PC-9 (cell line): ENCODE measurements at regions not wholly inside any gene's neighbourhood (a gene's known extent, or its start where the extent isn't known, plus 50 kb on each side); places are given as distances from the start of the nearest gene placed in this dataset.

ENCODE experiments used
- BruUV-seq: library from RNA; stranded (reverse); fragments of 400-500 nt; replicated peaks from 2 replicates; lab custom pipeline; 2021; lab: Mats Ljungman, UMichigan
- CTCF ChIA-PET: fragments of 300-600 bp; sonication (Branson Sonifier 250); formaldehyde crosslinking; loops from one replicate; lab custom pipeline; 2022; ENCODE audit warnings: antibody characterized with exemption; lab: Charles Lee
- POLR2A ChIA-PET: fragments of 300-600 bp; sonication (Branson Sonifier 250); formaldehyde crosslinking; loops from one replicate; lab custom pipeline; 2022; ENCODE audit warnings: antibody characterized with exemption; ENCODE audit not compliant: unreplicated experiment; lab: Charles Lee
- DNase-seq, 2 experiments: peaks; one replicate each; pipeline versions ENCODE4 v3.0.0 to v3.0.0-alpha.2; 2015 to 2022; ENCODE audit warnings: mixed read lengths in 1 of 2
- H2AFZ ChIP-seq: fragments of 200-600 bp; sonication (generic); 2 replicates; pipeline ENCODE4 v1.8.1; 2017; ENCODE audit warnings: antibody characterized with exemption
- H3F3A ChIP-seq: fragments of 200-600 bp; sonication (generic); 2 replicates; pipeline ENCODE4 v1.8.1; 2017; ENCODE audit warnings: antibody characterized with exemption, mild to moderate bottlenecking, low read depth; ENCODE audit not compliant: insufficient read depth
- H3K27ac ChIP-seq: fragments of 200-600 bp; sonication (generic); 2 replicates; pipeline ENCODE4 v1.6.1; 2016; ENCODE audit warnings: mixed run types
- H3K27me3 ChIP-seq: fragments of 200-600 bp; sonication (generic); 2 replicates; pipeline ENCODE4 v1.6.1; 2016; ENCODE audit warnings: low read depth, mixed run types; ENCODE audit not compliant: insufficient read depth
- H3K36me3 ChIP-seq: fragments of 200-600 bp; sonication (generic); 2 replicates; pipeline ENCODE4 v1.6.1; 2016; ENCODE audit warnings: low read depth, mixed run types
- H3K4me1 ChIP-seq: fragments of 200-600 bp; sonication (generic); replicated peaks from 2 replicates; pipeline ENCODE4 v1.6.1; 2016; ENCODE audit warnings: mixed run types; ENCODE audit not compliant: insufficient read depth
- H3K4me2 ChIP-seq: fragments of 200-600 bp; sonication (generic); 2 replicates; pipeline ENCODE4 v1.6.1; 2017; ENCODE audit warnings: mixed run types
- H3K4me3 ChIP-seq: fragments of 200-600 bp; sonication (generic); 2 replicates; pipeline ENCODE4 v1.6.1; 2016; ENCODE audit warnings: mixed run types
- H3K79me2 ChIP-seq: fragments of 200-600 bp; sonication (generic); 2 replicates; pipeline ENCODE4 v1.6.1; 2017; ENCODE audit warnings: low read depth, mixed run types
- H3K9me2 ChIP-seq: fragments of 200-600 bp; sonication (generic); 2 replicates; pipeline ENCODE4 v1.8.1; 2017; ENCODE audit warnings: mild to moderate bottlenecking; ENCODE audit not compliant: insufficient read depth
- H3K9me3 ChIP-seq: fragments of 200-600 bp; sonication (generic); 2 replicates; pipeline ENCODE4 v1.8.1; 2016; ENCODE audit warnings: low read depth; ENCODE audit not compliant: insufficient read depth
- H4K20me1 ChIP-seq: fragments of 200-600 bp; sonication (generic); 2 replicates; pipeline ENCODE4 v1.8.1; 2017; ENCODE audit not compliant: insufficient read depth
- CTCF ChIP-seq: fragments of 200-600 bp; sonication (generic); conservative IDR thresholded peaks from 2 replicates; pipeline ENCODE4 v1.6.1; 2017; ENCODE audit warnings: mixed run types, antibody characterized with exemption, mild to moderate bottlenecking, moderate library complexity
- EZH2 ChIP-seq: fragments of 200-600 bp; sonication (generic); IDR thresholded peaks from 2 replicates; pipeline ENCODE4 v1.8.0; 2017; ENCODE audit warnings: antibody characterized with exemption, low read depth
- intact Hi-C: fragments of 100-400 bp; cut with micrococcal nuclease; formaldehyde crosslinking; loops from one replicate; pipeline ENCODE4 v1.10.0; 2022; ENCODE audit not compliant: unreplicated experiment

DNA sequence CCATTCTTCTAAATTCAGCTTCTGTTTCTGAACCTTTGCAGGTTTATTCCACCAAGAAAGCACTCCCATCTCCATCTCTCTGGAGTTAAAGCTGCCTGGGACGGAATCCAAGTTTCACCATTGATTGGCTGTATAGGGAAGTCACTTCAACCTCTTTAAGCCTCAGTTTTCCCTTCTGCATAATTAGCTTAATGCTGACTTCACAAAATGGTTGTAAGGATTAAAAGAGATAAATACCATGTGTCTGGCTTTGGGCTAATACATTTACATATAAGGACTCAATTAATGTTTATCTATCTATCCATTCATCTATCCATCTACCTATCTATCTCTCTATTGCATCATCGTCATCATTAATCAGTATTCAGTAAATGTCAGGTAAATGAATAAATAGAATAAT, 629.6 kb upstream of the MGMT start:
- ChIA-PET POLR2A (no interaction called here), CTCF (no interaction called here)
- no peak overlapping the region for H3K27ac ChIP-seq
- no peaks in the 10 kb centered on the region for H3K9me2 ChIP-seq
- H3K79me2 ChIP-seq, result no peaks in the 10 kb centered on the region
- no peaks in the 10 kb centered on the region for H3K36me3 ChIP-seq
- H3F3A ChIP-seq, result no peaks in the 10 kb centered on the region
- no peak overlapping the region for H3K4me2 ChIP-seq
- DNase-seq, result no peak
- intact Hi-C loops, result no loop called here
- no peaks in the 10 kb centered on the region for H3K4me1 ChIP-seq
- H3K9me3 ChIP-seq, result no peaks in the 10 kb centered on the region
- no peak for TF ChIP-seq EZH2
- TF ChIP-seq CTCF, result no peak
- H2AFZ ChIP-seq, result no peak overlapping the region
- H3K27me3 ChIP-seq, result peaks cover 3% of the 10 kb centered on the region; the same call in 1 of the 2 replicates
- BruUV-seq, result no TSS peak
- no peaks in the 10 kb centered on the region for H4K20me1 ChIP-seq
- H3K4me3 ChIP-seq, result no peak overlapping the region

DNA sequence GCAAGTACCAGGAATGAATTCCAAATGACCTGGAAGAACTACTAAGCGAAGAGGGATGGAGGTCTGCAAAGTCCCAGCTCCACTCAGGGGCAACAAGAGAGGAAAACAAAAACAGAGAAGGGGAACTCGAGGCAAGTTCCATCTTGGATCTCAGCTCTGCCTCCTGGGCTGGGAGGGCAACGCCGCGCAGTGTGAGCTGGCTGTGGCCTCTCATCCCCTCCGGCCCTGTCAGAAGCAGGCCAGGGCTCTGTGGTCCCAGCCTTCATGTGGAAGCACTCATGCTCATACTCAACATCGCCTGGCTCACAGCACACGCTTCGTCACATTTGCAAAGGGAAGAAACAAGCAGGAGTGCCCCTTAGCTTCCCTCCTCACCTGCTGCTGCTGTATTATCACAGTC, 627.9 kb upstream of the MGMT start:
- H3K79me2 ChIP-seq, result no peaks in the 10 kb centered on the region
- intact Hi-C loops, result no loop called here
- H3K36me3 ChIP-seq, result no peaks in the 10 kb centered on the region
- no peak overlapping the region for H2AFZ ChIP-seq
- H3K9me2 ChIP-seq, result no peaks in the 10 kb centered on the region
- H4K20me1 ChIP-seq, result no peaks in the 10 kb centered on the region
- CTCF ChIA-PET, result no interaction called here
- H3K27me3 ChIP-seq, result peaks cover 3% of the 10 kb centered on the region; the same call in 1 of the 2 replicates
- H3K4me2 ChIP-seq, result no peak overlapping the region
- no peak for TF ChIP-seq EZH2
- TF ChIP-seq CTCF, result no peak
- DNase-seq, result no peak
- POLR2A ChIA-PET, result interaction anchor here (0.6 kb wide), 1 partner anchor 376 kb away, joined by 6 read pairs; no protein-coding TSS in a partner anchor
- no peaks in the 10 kb centered on the region for H3F3A ChIP-seq
- no peaks in the 10 kb centered on the region for H3K4me1 ChIP-seq
- H3K9me3 ChIP-seq, result no peaks in the 10 kb centered on the region
- no peak overlapping the region for H3K27ac ChIP-seq
- no TSS peak for BruUV-seq
- H3K4me3 ChIP-seq, result no peak overlapping the region

DNA sequence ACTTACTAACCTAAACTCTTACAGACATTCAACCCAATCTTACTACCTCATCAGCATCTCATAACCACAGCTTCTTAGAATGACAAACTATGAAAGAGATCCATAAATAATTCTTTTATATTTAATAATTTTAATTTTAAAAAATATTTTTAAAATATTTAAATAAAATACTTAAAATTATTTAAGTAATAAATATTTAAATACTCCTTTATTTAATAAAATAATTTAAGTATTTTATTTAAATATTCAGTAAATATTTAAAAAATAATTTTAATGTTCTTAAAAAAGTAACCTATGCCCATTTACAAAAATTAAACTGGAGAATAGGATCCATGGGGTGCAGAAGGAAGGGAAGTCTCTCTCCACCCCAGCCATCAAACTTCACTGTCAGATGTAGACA, 627.3 kb upstream of the MGMT start:
- no peak overlapping the region for H3K27ac ChIP-seq
- H3K9me2 ChIP-seq, result no peaks in the 10 kb centered on the region
- no peak for DNase-seq
- no peak for TF ChIP-seq EZH2
- no peak for TF ChIP-seq CTCF
- no peaks in the 10 kb centered on the region for H3F3A ChIP-seq
- no peak overlapping the region for H3K4me3 ChIP-seq
- ChIA-PET CTCF (no interaction called here), POLR2A (interaction anchor here (0.6 kb wide), 1 partner anchor 376 kb away, joined by 6 read pairs; no protein-coding TSS in a partner anchor)
- no peaks in the 10 kb centered on the region for H3K79me2 ChIP-seq
- H3K27me3 ChIP-seq, result peaks cover 3% of the 10 kb centered on the region; the same call in 1 of the 2 replicates
- H3K4me1 ChIP-seq, result no peaks in the 10 kb centered on the region
- H2AFZ ChIP-seq, result no peak overlapping the region
- intact Hi-C loops, result no loop called here
- H4K20me1 ChIP-seq, result no peaks in the 10 kb centered on the region
- H3K4me2 ChIP-seq, result no peak overlapping the region
- no peaks in the 10 kb centered on the region for H3K36me3 ChIP-seq
- H3K9me3 ChIP-seq, result no peaks in the 10 kb centered on the region
- no TSS peak for BruUV-seq
